K562 (cell line): ENCODE measurements at regions not wholly inside any gene's neighbourhood (a gene's known extent, or its start where the extent isn't known, plus 50 kb on each side); places are given as distances from the start of the nearest gene placed in this dataset.

Source experiments
- ATAC-seq: fragments of 200-7000 bp; cut with Tn5 transposase; 3 replicates; pipeline ENCODE4 v1.9.1; 2020; ENCODE audit warnings: moderate library complexity
- BruUV-seq: library from RNA; stranded (reverse); fragments of 400-500 nt; replicated peaks from 2 replicates; lab custom pipeline; 2021; lab: Mats Ljungman, UMichigan
- CTCF ChIA-PET: fragments of 300-600 bp; formaldehyde crosslinking; extraction: SDS; loops from one replicate; lab custom pipeline; 2021; ENCODE audit warnings: low intra/inter-chr PET ratio; lab: Yijun Ruan, JAX
- POLR2A ChIA-PET: fragments of 300-600, 350-650 bp; sonication (Branson Sonifier 250); formaldehyde crosslinking; extraction: SDS; loops from one replicate; lab custom pipeline; 2021; ENCODE audit warnings: antibody characterized with exemption, inconsistent platforms; lab: Yijun Ruan, JAX
- DNase-seq, 4 experiments: peaks; one replicate each; pipeline versions ENCODE4 v3.0.0 to v3.0.0-alpha.2; 2011 to 2018; ENCODE audit warnings: low spot score in 3 of 4, mixed read lengths in 3 of 4; ENCODE audit errors: extremely low read depth in 1 of 4
- FAIRE-seq: peaks from 2 replicates; lab custom pipeline; 2011; peaks lifted over from hg19 to GRCh38; lab: Jason Lieb, UNC
- H2AFZ ChIP-seq: 2 replicates; pipeline ENCODE4 v1.6.0; 2011; ENCODE audit warnings: low read depth, low read length, control low read depth, inconsistent platforms
- H3K27ac ChIP-seq: fragments of 200-600 bp; 3 replicates; pipeline ENCODE4 v1.8.0; 2011; ENCODE audit warnings: low read depth, mild to moderate bottlenecking, control low read depth, inconsistent platforms, low read length, moderate library complexity, mixed read lengths; ENCODE audit errors: extremely low read depth
- H3K27me3 ChIP-seq, 2 experiments: fragments of 300-600 bp in 1 of 2; 2 replicates in 1 of 2; 3 replicates in 1 of 2; pipeline versions ENCODE4 v1.6.0 to v1.8.0; 2011; ENCODE audit warnings: inconsistent platforms in 2 of 2, low read length in 2 of 2, mild to moderate bottlenecking in 1 of 2, mixed read lengths in 1 of 2, moderate library complexity in 1 of 2; ENCODE audit not compliant: control insufficient read depth in 2 of 2, insufficient read depth in 2 of 2
- H3K36me3 ChIP-seq: fragments of 300-600 bp; 3 replicates; pipeline ENCODE4 v1.8.0; 2011; ENCODE audit warnings: mild to moderate bottlenecking, low read length, inconsistent platforms; ENCODE audit not compliant: control insufficient read depth, insufficient read depth
- H3K4me1 ChIP-seq, 2 experiments: fragments of 200-600 bp in 1 of 2; replicated peaks in 1 of 2; 2 replicates in 1 of 2; 3 replicates in 1 of 2; pipeline versions ENCODE4 v1.5.1 to v1.8.0; 2011; ENCODE audit warnings: inconsistent platforms in 2 of 2, low read length in 2 of 2, mild to moderate bottlenecking in 1 of 2, mixed read lengths in 1 of 2, moderate library complexity in 1 of 2; ENCODE audit not compliant: control insufficient read depth in 2 of 2, insufficient read depth in 2 of 2
- H3K4me2 ChIP-seq: 2 replicates; pipeline ENCODE4 v1.6.1; 2011; ENCODE audit warnings: low read length, control low read depth, inconsistent platforms, mixed read lengths; ENCODE audit not compliant: insufficient read depth
- H3K4me3 ChIP-seq: fragments of 200-600 bp; sonication (generic), shearing (Covaris generic); 2 replicates; pipeline ENCODE4 v1.5.1; 2016; ENCODE audit warnings: control low read depth, inconsistent platforms
- H3K79me2 ChIP-seq: fragments of 200-600 bp; 3 replicates; pipeline ENCODE4 v1.8.0; 2011; ENCODE audit warnings: low read length, inconsistent platforms; ENCODE audit not compliant: control insufficient read depth, insufficient read depth
- H3K9ac ChIP-seq, 2 experiments: 2 replicates each; pipeline versions ENCODE4 v1.6.0 to v1.6.1; 2011; ENCODE audit warnings: low read depth in 2 of 2, low read length in 2 of 2, control low read depth in 1 of 2, inconsistent platforms in 1 of 2, mild to moderate bottlenecking in 1 of 2, mixed read lengths in 1 of 2; ENCODE audit not compliant: insufficient read depth in 1 of 2
- H3K9me1 ChIP-seq: one replicate; pipeline ENCODE4 v1.6.0; 2011; ENCODE audit warnings: inconsistent platforms, mild to moderate bottlenecking, low read length, moderate library complexity; ENCODE audit not compliant: control insufficient read depth, insufficient read depth
- H3K9me3 ChIP-seq: replicated peaks from 2 replicates; pipeline ENCODE4 v1.5.1; 2011; ENCODE audit warnings: low read depth, low read length, inconsistent platforms; ENCODE audit not compliant: control insufficient read depth, insufficient read depth
- H4K20me1 ChIP-seq: replicated peaks from 2 replicates; pipeline ENCODE4 v1.6.1; 2011; ENCODE audit warnings: low read length, inconsistent platforms, mixed read lengths; ENCODE audit not compliant: control insufficient read depth, insufficient read depth
- GABPA ChIP-seq: fragments of 200-800 bp; sonication (Bioruptor generic); conservative IDR thresholded peaks from 2 replicates; pipeline ENCODE4 v1.6.1; 2016; ENCODE audit warnings: low read depth, missing genetic modification characterization, missing compliant biosample characterization
- HNRNPLL ChIP-seq: fragments of 200-400 bp; formaldehyde crosslinking; IDR thresholded peaks from 2 replicates; pipeline ENCODE4 v1.6.1; 2017; ENCODE audit warnings: low read length, low read depth, mild to moderate bottlenecking; ENCODE audit not compliant: poor library complexity, severe bottlenecking
- HOXB6 ChIP-seq: fragments of 250-450 bp; sonication (Bioruptor Pico); IDR thresholded peaks from 2 replicates; pipeline ENCODE4 v1.5.1; 2022; ENCODE audit warnings: mild to moderate bottlenecking, borderline replicate concordance
- IRF2 ChIP-seq: sonication (generic); formaldehyde crosslinking; IDR thresholded peaks from 2 replicates; pipeline ENCODE4 v1.8.1; 2022; ENCODE audit warnings: mild to moderate bottlenecking, missing genetic modification reagents
- KLF1 ChIP-seq: fragments of 450-650 bp; IDR thresholded peaks from 2 replicates; pipeline ENCODE4 v1.6.1; 2016; ENCODE audit warnings: missing genetic modification characterization, missing compliant biosample characterization
- NR3C1 ChIP-seq: sonication (generic); formaldehyde crosslinking; IDR thresholded peaks from 2 replicates; pipeline ENCODE4 v1.8.1; 2022; ENCODE audit warnings: missing genetic modification reagents
- POLR3A ChIP-seq: IDR thresholded peaks from 2 replicates; pipeline ENCODE4 v1.6.1; 2011; ENCODE audit warnings: borderline replicate concordance, mild to moderate bottlenecking, moderate library complexity; ENCODE audit not compliant: insufficient read length, insufficient read depth; ENCODE audit errors: extremely low read depth
- SREBF2 ChIP-seq: sonication (generic); formaldehyde crosslinking; IDR thresholded peaks from 2 replicates; pipeline ENCODE4 v1.4.0; 2020; ENCODE audit warnings: mild to moderate bottlenecking, missing genetic modification reagents
- TAF1 ChIP-seq: IDR thresholded peaks from 2 replicates; pipeline ENCODE4 v1.6.1; 2011; ENCODE audit warnings: mild to moderate bottlenecking, low read length, moderate library complexity; ENCODE audit not compliant: insufficient read depth, control insufficient read depth, severe bottlenecking; ENCODE audit errors: extremely low read depth
- ZBTB17 ChIP-seq: fragments of 450-650 bp; formaldehyde crosslinking; IDR thresholded peaks from 2 replicates; pipeline ENCODE4 v1.4.0; 2020; ENCODE audit warnings: mild to moderate bottlenecking
- ZC3H4 ChIP-seq: sonication (generic); formaldehyde crosslinking; IDR thresholded peaks from 2 replicates; pipeline ENCODE4 v1.9.0; 2021; ENCODE audit warnings: missing genetic modification reagents, borderline replicate concordance
- ZNF316 ChIP-seq: fragments of 450-650 bp; IDR thresholded peaks from 2 replicates; pipeline ENCODE4 v1.6.1; 2016
- ZNF436 ChIP-seq: fragments of 250-450, 450-650 bp; sonication (Bioruptor Pico); formaldehyde crosslinking; IDR thresholded peaks from 2 replicates; pipeline ENCODE4 v1.7.0; 2020; ENCODE audit warnings: mild to moderate bottlenecking
- ZNF507 ChIP-seq: conservative IDR thresholded peaks from 2 replicates; pipeline ENCODE4 v1.6.1; 2017; ENCODE audit warnings: missing genetic modification characterization, missing compliant biosample characterization
- ZNF699 ChIP-seq: fragments of 250-450 bp; sonication (Bioruptor Pico); IDR thresholded peaks from 2 replicates; pipeline ENCODE4 v1.8.0; 2021; ENCODE audit warnings: mild to moderate bottlenecking, moderate library complexity; ENCODE audit not compliant: insufficient replicate concordance
- ZNF764 ChIP-seq: fragments of 250-450 bp; sonication (Bioruptor Pico); IDR thresholded peaks from 2 replicates; pipeline ENCODE4 v1.4.0; 2020; ENCODE audit warnings: low read depth, mild to moderate bottlenecking, moderate library complexity
- in situ Hi-C: fragments of 300-500 bp; cut with MboI; formaldehyde crosslinking; loops from 4 replicates; pipeline ENCODE4 v1.15.0; 2018; ENCODE audit warnings: inconsistent platforms, mixed read lengths
- intact Hi-C: fragments of 100-400 bp; cut with micrococcal nuclease; formaldehyde crosslinking; loops from 2 replicates; pipeline ENCODE4 v1.14.2; 2022
- TF ChIP-seq, protein P1 (sequence below): sonication (generic); formaldehyde crosslinking; IDR thresholded peaks from 2 replicates; pipeline ENCODE4 v1.9.0; 2022; ENCODE audit warnings: mild to moderate bottlenecking, missing genetic modification reagents
- TF ChIP-seq, protein P2 (sequence below): fragments of 450-650 bp; IDR thresholded peaks from 2 replicates; pipeline ENCODE4 v1.6.1; 2017; ENCODE audit warnings: mild to moderate bottlenecking, moderate library complexity
- TF ChIP-seq, protein P3 (sequence below): sonication (generic); formaldehyde crosslinking; IDR thresholded peaks from 2 replicates; pipeline ENCODE4 v1.8.0; 2022; ENCODE audit warnings: mild to moderate bottlenecking, missing genetic modification reagents
- TF ChIP-seq, protein P4 (sequence below): sonication (generic); formaldehyde crosslinking; IDR thresholded peaks from 2 replicates; pipeline ENCODE4 v1.8.1; 2023; ENCODE audit warnings: mild to moderate bottlenecking, missing genetic modification reagents

DNA sequence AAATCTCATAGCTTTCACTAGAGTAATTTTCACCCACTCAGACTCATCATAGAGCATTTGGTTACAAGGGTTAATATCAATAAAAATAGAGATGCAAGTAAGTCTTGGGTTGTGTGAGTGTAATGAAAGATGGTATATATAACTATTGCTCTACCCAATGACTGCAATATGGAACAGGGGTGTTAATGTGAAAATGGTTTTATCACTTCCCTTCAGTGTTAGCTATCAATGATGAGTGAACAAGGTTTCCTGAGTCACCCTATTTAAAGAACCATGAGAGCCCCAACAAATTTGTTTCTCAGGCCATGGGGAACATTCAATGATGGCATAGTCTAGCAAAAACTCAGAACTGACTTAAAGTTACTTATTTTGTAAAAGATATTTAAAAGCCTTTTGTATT, 1133.6 kb upstream of the ZEB2 start:
- DNase-seq: no peak

More for the DNA sequence above, 1133.6 kb upstream of the ZEB2 start:
- H3K79me2 ChIP-seq: no peaks in the 10 kb centered on the region
- H4K20me1 ChIP-seq: no peaks in the 10 kb centered on the region
- H3K27me3 ChIP-seq: no peaks in the 10 kb centered on the region
- POLR2A ChIA-PET: no interaction called here
- no peak overlapping the region for H3K27ac ChIP-seq
- FAIRE-seq (no peak), ATAC-seq (no peak)
- intact Hi-C loops: no loop called here
- no peak overlapping the region for H3K4me2 ChIP-seq
- no peak overlapping the region for H3K4me3 ChIP-seq
- H3K9ac ChIP-seq: no peak overlapping the region
- TF ChIP-seq ZNF507 (tag) (no peak), SREBF2 (CRISPR knock-in tag) (no peak), NR3C1 (CRISPR knock-in tag) (no peak), KLF1 (tag) (no peak), HNRNPLL (no peak), IRF2 (CRISPR knock-in tag) (no peak), TAF1 (no peak), POLR3A (no peak), ZNF764 (CRISPR knock-in tag) (no peak), ZNF316 (no peak), HOXB6 (CRISPR knock-in tag) (no peak), ZC3H4 (CRISPR knock-in tag) (no peak), GABPA (no peak), ZBTB17 (CRISPR knock-in tag) (no peak), ZNF699 (CRISPR knock-in tag) (no peak), ZNF436 (CRISPR knock-in tag) (no peak)
- TF ChIP-seq, protein P1, sequence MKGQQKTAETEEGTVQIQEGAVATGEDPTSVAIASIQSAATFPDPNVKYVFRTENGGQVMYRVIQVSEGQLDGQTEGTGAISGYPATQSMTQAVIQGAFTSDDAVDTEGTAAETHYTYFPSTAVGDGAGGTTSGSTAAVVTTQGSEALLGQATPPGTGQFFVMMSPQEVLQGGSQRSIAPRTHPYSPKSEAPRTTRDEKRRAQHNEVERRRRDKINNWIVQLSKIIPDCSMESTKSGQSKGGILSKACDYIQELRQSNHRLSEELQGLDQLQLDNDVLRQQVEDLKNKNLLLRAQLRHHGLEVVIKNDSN (CRISPR knock-in tag): no peak
- TF ChIP-seq, protein P2, sequence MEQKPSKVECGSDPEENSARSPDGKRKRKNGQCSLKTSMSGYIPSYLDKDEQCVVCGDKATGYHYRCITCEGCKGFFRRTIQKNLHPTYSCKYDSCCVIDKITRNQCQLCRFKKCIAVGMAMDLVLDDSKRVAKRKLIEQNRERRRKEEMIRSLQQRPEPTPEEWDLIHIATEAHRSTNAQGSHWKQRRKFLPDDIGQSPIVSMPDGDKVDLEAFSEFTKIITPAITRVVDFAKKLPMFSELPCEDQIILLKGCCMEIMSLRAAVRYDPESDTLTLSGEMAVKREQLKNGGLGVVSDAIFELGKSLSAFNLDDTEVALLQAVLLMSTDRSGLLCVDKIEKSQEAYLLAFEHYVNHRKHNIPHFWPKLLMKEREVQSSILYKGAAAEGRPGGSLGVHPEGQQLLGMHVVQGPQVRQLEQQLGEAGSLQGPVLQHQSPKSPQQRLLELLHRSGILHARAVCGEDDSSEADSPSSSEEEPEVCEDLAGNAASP: no peak
- TF ChIP-seq, protein P3, sequence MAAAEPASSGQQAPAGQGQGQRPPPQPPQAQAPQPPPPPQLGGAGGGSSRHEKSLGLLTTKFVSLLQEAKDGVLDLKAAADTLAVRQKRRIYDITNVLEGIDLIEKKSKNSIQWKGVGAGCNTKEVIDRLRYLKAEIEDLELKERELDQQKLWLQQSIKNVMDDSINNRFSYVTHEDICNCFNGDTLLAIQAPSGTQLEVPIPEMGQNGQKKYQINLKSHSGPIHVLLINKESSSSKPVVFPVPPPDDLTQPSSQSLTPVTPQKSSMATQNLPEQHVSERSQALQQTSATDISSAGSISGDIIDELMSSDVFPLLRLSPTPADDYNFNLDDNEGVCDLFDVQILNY (CRISPR knock-in tag): no peak
- TF ChIP-seq, protein P4, sequence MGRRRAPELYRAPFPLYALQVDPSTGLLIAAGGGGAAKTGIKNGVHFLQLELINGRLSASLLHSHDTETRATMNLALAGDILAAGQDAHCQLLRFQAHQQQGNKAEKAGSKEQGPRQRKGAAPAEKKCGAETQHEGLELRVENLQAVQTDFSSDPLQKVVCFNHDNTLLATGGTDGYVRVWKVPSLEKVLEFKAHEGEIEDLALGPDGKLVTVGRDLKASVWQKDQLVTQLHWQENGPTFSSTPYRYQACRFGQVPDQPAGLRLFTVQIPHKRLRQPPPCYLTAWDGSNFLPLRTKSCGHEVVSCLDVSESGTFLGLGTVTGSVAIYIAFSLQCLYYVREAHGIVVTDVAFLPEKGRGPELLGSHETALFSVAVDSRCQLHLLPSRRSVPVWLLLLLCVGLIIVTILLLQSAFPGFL: no peak
- no peaks in the 10 kb centered on the region for H3K9me1 ChIP-seq
- in situ Hi-C loops: no loop called here
- CTCF ChIA-PET: no interaction called here
- no peaks in the 10 kb centered on the region for H3K36me3 ChIP-seq
- no peaks in the 10 kb centered on the region for H3K9me3 ChIP-seq
- BruUV-seq: no TSS peak
- H2AFZ ChIP-seq: no peak overlapping the region
- H3K4me1 ChIP-seq: no peaks in the 10 kb centered on the region
